HEK293 (cell line): ENCODE measurements at regions not wholly inside any gene's neighbourhood (a gene's known extent, or its start where the extent isn't known, plus 50 kb on each side); places are given as distances from the start of the nearest gene placed in this dataset.

Source experiments
- CTCF ChIP-seq: fragments of 450-650 bp; formaldehyde crosslinking; IDR thresholded peaks from 2 replicates; pipeline ENCODE4 v1.5.1; 2016; ENCODE audit warnings: missing biosample characterization, missing genetic modification characterization
- ELK4 ChIP-seq: IDR thresholded peaks from 2 replicates; pipeline ENCODE4 v1.6.1; 2011; ENCODE audit warnings: mild to moderate bottlenecking, low read depth, low read length, borderline replicate concordance
- KLF17 ChIP-seq: fragments of 450-650 bp; formaldehyde crosslinking; IDR thresholded peaks from 2 replicates; pipeline ENCODE4 v1.5.1; 2016; ENCODE audit warnings: missing biosample characterization, missing genetic modification characterization
- MEIS1 ChIP-seq: sonication (generic); formaldehyde crosslinking; IDR thresholded peaks from 2 replicates; pipeline ENCODE4 v1.8.1; 2022; ENCODE audit warnings: missing genetic modification reagents, mild to moderate bottlenecking, borderline replicate concordance
- ZBTB8A ChIP-seq: fragments of 450-650 bp; formaldehyde crosslinking; IDR thresholded peaks from 2 replicates; pipeline ENCODE4 v1.5.1; 2016; ENCODE audit warnings: missing biosample characterization, missing genetic modification characterization
- ZNF26 ChIP-seq: fragments of 450-650 bp; formaldehyde crosslinking; IDR thresholded peaks from 2 replicates; pipeline ENCODE4 v1.5.1; 2016; ENCODE audit warnings: missing biosample characterization, missing genetic modification characterization
- ZNF266 ChIP-seq: fragments of 450-650 bp; formaldehyde crosslinking; IDR thresholded peaks from 2 replicates; pipeline ENCODE4 v1.5.1; 2016; ENCODE audit warnings: missing biosample characterization, missing genetic modification characterization, low read depth
- ZNF362 ChIP-seq: fragments of 450-650 bp; formaldehyde crosslinking; IDR thresholded peaks from 2 replicates; pipeline ENCODE4 v1.5.1; 2016; ENCODE audit warnings: missing biosample characterization, missing genetic modification characterization
- ZNF398 ChIP-seq: fragments of 450-650 bp; formaldehyde crosslinking; IDR thresholded peaks from 2 replicates; pipeline ENCODE4 v1.5.1; 2017; ENCODE audit warnings: missing biosample characterization, missing genetic modification characterization

GRCh38 chr14:22098435-22098834 is 424.8 kb upstream of the OR4E1 start:
- TF ChIP-seq KLF17 (no peak), CTCF (tag by site-specific recombination) (no peak), ELK4 (no peak), ZNF266 (tag by site-specific recombination) (no peak), ZNF398 (tag by site-specific recombination) (no peak), ZNF26 (tag by site-specific recombination) (no peak), MEIS1 (no peak), ZNF362 (tag by site-specific recombination) (no peak), ZBTB8A (tag by site-specific recombination) (no peak)
